GM23338 (cell line): ENCODE measurements at regions not wholly inside any gene's neighbourhood (a gene's known extent, or its start where the extent isn't known, plus 50 kb on each side); places are given as distances from the start of the nearest gene placed in this dataset.

ENCODE experiments used
- ATAC-seq: fragments of 200-7000 bp; cut with Tn5 transposase; 3 replicates; pipeline ENCODE4 v1.9.1; 2020
- DNase-seq: peaks from one replicate; pipeline ENCODE4 v3.0.0-alpha.2; 2015; ENCODE audit warnings: low spot score
- H2AFZ ChIP-seq: fragments of 200-600 bp; sonication (generic); 2 replicates; pipeline ENCODE4 v1.8.0; 2016; ENCODE audit warnings: antibody characterized with exemption, mild to moderate bottlenecking, moderate library complexity
- H3F3A ChIP-seq: fragments of 200-600 bp; sonication (generic); replicated peaks from 2 replicates; pipeline ENCODE4 v1.8.0; 2017; ENCODE audit warnings: antibody characterized with exemption, mixed run types, low read depth
- H3K27ac ChIP-seq: fragments of 200-600 bp; sonication (generic); 2 replicates; pipeline ENCODE4 v1.6.1; 2016; ENCODE audit warnings: low read depth
- H3K27me3 ChIP-seq: fragments of 200-600 bp; sonication (generic); 2 replicates; pipeline ENCODE4 v1.8.0; 2016; ENCODE audit warnings: mild to moderate bottlenecking, mixed run types, moderate library complexity; ENCODE audit not compliant: insufficient read depth
- H3K36me3 ChIP-seq: fragments of 200-600 bp; sonication (generic); 2 replicates; pipeline ENCODE4 v1.8.0; 2016; ENCODE audit warnings: mild to moderate bottlenecking; ENCODE audit not compliant: insufficient read depth
- H3K4me1 ChIP-seq: fragments of 200-600 bp; sonication (generic); 2 replicates; pipeline ENCODE4 v1.8.0; 2016; ENCODE audit warnings: mild to moderate bottlenecking, moderate library complexity; ENCODE audit not compliant: insufficient read depth
- H3K4me2 ChIP-seq: fragments of 200-600 bp; sonication (generic); 2 replicates; pipeline ENCODE4 v1.7.1; 2017; ENCODE audit warnings: mixed run types
- H3K4me3 ChIP-seq: fragments of 200-600 bp; sonication (generic); 2 replicates; pipeline ENCODE4 v1.6.1; 2016; ENCODE audit warnings: mixed run types
- H3K79me2 ChIP-seq: fragments of 200-600 bp; sonication (generic); replicated peaks from 2 replicates; pipeline ENCODE4 v1.8.0; 2017; ENCODE audit warnings: mild to moderate bottlenecking; ENCODE audit not compliant: insufficient read depth
- H3K9me2 ChIP-seq: fragments of 200-600 bp; sonication (generic); 2 replicates; pipeline ENCODE4 v1.8.0; 2017; ENCODE audit not compliant: insufficient read depth
- H4K20me1 ChIP-seq: fragments of 200-600 bp; sonication (generic); replicated peaks from 2 replicates; pipeline ENCODE4 v1.8.0; 2017; ENCODE audit warnings: mild to moderate bottlenecking; ENCODE audit not compliant: insufficient read depth
- H3K27ac Mint-ChIP-seq: 2 replicates; pipeline ENCODE4 v1.8.0; 2020; ENCODE audit warnings: inconsistent platforms, mild to moderate bottlenecking, moderate library complexity, mixed read lengths
- H3K27me3 Mint-ChIP-seq: 3 replicates; pipeline ENCODE4 v1.8.0; 2022; ENCODE audit warnings: low read depth, mild to moderate bottlenecking, moderate library complexity, mixed read lengths, inconsistent platforms; ENCODE audit not compliant: insufficient read depth, poor library complexity
- H3K36me3 Mint-ChIP-seq: 3 replicates; pipeline ENCODE4 v1.8.0; 2021; ENCODE audit warnings: low read depth, mild to moderate bottlenecking, inconsistent platforms, moderate library complexity, mixed read lengths
- H3K4me1 Mint-ChIP-seq: 3 replicates; pipeline ENCODE4 v1.8.0; 2020; ENCODE audit warnings: mild to moderate bottlenecking, inconsistent platforms, mixed read lengths
- H3K4me3 Mint-ChIP-seq: 3 replicates; pipeline ENCODE4 v1.8.0; 2021; ENCODE audit warnings: moderate library complexity, mild to moderate bottlenecking, inconsistent platforms, mixed read lengths
- H3K9me3 Mint-ChIP-seq: 3 replicates; pipeline ENCODE4 v1.8.0; 2020; ENCODE audit warnings: moderate library complexity, mild to moderate bottlenecking, inconsistent platforms, mixed read lengths
- CREB1 ChIP-seq: fragments of 250-450 bp; sonication (Bioruptor Pico); IDR thresholded peaks from 2 replicates; pipeline ENCODE4 v1.5.0; 2020; ENCODE audit warnings: low read depth, mild to moderate bottlenecking, moderate library complexity
- EZH2 ChIP-seq: fragments of 200-600 bp; sonication (generic); IDR thresholded peaks from one replicate; pipeline ENCODE4 v1.8.0; 2017; ENCODE audit warnings: antibody characterized with exemption, mild to moderate bottlenecking, low read depth; ENCODE audit not compliant: unreplicated experiment
- EZH2phosphoT487 ChIP-seq: fragments of 200-600 bp; sonication (generic); IDR thresholded peaks from one replicate; pipeline ENCODE4 v1.8.1; 2018; ENCODE audit warnings: antibody characterized with exemption; ENCODE audit not compliant: unreplicated experiment
- JUNB ChIP-seq: IDR thresholded peaks from one replicate; pipeline ENCODE4 v1.6.1; 2016; ENCODE audit warnings: antibody characterized with exemption; ENCODE audit not compliant: unreplicated experiment
- NANOG ChIP-seq: IDR thresholded peaks from 2 replicates; pipeline ENCODE4 v1.6.1; 2016; ENCODE audit warnings: antibody characterized with exemption, borderline replicate concordance
- POLR2AphosphoS5 ChIP-seq: IDR thresholded peaks from 2 replicates; pipeline ENCODE4 v1.6.1; 2016; ENCODE audit warnings: antibody characterized with exemption, low read depth
- STAT1 ChIP-seq: IDR thresholded peaks from one replicate; pipeline ENCODE4 v1.6.1; 2016; ENCODE audit warnings: antibody characterized with exemption; ENCODE audit not compliant: unreplicated experiment
- ZNF114 ChIP-seq: fragments of 250-450 bp; sonication (Bioruptor Pico); IDR thresholded peaks from 2 replicates; pipeline ENCODE4 v1.5.0; 2020; ENCODE audit warnings: mild to moderate bottlenecking, moderate library complexity
- ZNF331 ChIP-seq: fragments of 250-450 bp; sonication (Bioruptor Pico); IDR thresholded peaks from 2 replicates; pipeline ENCODE4 v1.5.0; 2020; ENCODE audit warnings: low read depth, mild to moderate bottlenecking, moderate library complexity
- TF ChIP-seq, protein P1 (sequence below): IDR thresholded peaks from one replicate; pipeline ENCODE4 v1.6.1; 2018; ENCODE audit warnings: antibody characterized with exemption; ENCODE audit not compliant: unreplicated experiment
- TF ChIP-seq, protein P2 (sequence below): fragments of 250-450 bp; sonication (Bioruptor Pico); IDR thresholded peaks from 2 replicates; pipeline ENCODE4 v1.5.0; 2020; ENCODE audit warnings: mild to moderate bottlenecking, moderate library complexity
- TF ChIP-seq, protein P3 (sequence below), 2 experiments: fragments of 200-600 bp in 1 of 2; sonication (generic) in 1 of 2; conservative IDR thresholded peaks; 2 replicates each; pipeline versions ENCODE4 v1.5.1 to v1.6.1; 2016 to 2017; ENCODE audit warnings: antibody characterized with exemption in 2 of 2, low read depth in 2 of 2, mild to moderate bottlenecking in 2 of 2, moderate library complexity in 1 of 2
- TF ChIP-seq, protein P4 (sequence below): IDR thresholded peaks from 2 replicates; pipeline ENCODE4 v1.6.1; 2016; ENCODE audit warnings: antibody characterized with exemption

DNA sequence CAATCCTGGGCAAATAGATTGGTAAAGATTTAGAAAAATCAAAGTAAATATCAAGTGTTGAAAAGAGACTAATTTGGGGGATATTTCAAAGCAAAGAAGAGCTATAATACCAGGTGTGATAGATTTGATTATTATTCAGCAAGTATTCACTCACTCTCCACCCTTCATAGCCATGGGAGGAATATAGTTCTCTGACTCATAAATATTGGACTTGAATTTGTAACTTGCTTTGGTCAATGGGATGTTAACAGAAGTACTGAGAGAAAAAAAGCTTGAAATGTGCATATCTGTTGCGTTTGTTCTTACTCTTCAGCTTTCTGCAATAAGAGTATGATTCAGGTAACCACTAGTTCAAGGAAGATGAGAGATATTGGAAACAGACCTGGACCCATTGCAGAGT lies 54.5 kb upstream of the IKZF2 start:
- H3K79me2 ChIP-seq, result no peaks in the 10 kb centered on the region
- no peak overlapping the region for H3K27ac ChIP-seq
- no peaks in the 10 kb centered on the region; the same call in 2 of the 3 replicates for H3K36me3 Mint-ChIP-seq
- no peaks in the 10 kb centered on the region for H3K36me3 ChIP-seq
- no peak overlapping the region for H3K4me2 ChIP-seq
- DNase-seq, result no peak
- TF ChIP-seq ZNF114, result no peak
- TF ChIP-seq CREB1 (CRISPR knock-in tag), result no peak
- TF ChIP-seq STAT1, result no peak
- TF ChIP-seq, protein P1, sequence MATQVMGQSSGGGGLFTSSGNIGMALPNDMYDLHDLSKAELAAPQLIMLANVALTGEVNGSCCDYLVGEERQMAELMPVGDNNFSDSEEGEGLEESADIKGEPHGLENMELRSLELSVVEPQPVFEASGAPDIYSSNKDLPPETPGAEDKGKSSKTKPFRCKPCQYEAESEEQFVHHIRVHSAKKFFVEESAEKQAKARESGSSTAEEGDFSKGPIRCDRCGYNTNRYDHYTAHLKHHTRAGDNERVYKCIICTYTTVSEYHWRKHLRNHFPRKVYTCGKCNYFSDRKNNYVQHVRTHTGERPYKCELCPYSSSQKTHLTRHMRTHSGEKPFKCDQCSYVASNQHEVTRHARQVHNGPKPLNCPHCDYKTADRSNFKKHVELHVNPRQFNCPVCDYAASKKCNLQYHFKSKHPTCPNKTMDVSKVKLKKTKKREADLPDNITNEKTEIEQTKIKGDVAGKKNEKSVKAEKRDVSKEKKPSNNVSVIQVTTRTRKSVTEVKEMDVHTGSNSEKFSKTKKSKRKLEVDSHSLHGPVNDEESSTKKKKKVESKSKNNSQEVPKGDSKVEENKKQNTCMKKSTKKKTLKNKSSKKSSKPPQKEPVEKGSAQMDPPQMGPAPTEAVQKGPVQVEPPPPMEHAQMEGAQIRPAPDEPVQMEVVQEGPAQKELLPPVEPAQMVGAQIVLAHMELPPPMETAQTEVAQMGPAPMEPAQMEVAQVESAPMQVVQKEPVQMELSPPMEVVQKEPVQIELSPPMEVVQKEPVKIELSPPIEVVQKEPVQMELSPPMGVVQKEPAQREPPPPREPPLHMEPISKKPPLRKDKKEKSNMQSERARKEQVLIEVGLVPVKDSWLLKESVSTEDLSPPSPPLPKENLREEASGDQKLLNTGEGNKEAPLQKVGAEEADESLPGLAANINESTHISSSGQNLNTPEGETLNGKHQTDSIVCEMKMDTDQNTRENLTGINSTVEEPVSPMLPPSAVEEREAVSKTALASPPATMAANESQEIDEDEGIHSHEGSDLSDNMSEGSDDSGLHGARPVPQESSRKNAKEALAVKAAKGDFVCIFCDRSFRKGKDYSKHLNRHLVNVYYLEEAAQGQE, result no peak
- no peak for TF ChIP-seq ZNF331
- no peak for TF ChIP-seq NANOG
- TF ChIP-seq POLR2AphosphoS5, result no peak
- TF ChIP-seq, protein P2, sequence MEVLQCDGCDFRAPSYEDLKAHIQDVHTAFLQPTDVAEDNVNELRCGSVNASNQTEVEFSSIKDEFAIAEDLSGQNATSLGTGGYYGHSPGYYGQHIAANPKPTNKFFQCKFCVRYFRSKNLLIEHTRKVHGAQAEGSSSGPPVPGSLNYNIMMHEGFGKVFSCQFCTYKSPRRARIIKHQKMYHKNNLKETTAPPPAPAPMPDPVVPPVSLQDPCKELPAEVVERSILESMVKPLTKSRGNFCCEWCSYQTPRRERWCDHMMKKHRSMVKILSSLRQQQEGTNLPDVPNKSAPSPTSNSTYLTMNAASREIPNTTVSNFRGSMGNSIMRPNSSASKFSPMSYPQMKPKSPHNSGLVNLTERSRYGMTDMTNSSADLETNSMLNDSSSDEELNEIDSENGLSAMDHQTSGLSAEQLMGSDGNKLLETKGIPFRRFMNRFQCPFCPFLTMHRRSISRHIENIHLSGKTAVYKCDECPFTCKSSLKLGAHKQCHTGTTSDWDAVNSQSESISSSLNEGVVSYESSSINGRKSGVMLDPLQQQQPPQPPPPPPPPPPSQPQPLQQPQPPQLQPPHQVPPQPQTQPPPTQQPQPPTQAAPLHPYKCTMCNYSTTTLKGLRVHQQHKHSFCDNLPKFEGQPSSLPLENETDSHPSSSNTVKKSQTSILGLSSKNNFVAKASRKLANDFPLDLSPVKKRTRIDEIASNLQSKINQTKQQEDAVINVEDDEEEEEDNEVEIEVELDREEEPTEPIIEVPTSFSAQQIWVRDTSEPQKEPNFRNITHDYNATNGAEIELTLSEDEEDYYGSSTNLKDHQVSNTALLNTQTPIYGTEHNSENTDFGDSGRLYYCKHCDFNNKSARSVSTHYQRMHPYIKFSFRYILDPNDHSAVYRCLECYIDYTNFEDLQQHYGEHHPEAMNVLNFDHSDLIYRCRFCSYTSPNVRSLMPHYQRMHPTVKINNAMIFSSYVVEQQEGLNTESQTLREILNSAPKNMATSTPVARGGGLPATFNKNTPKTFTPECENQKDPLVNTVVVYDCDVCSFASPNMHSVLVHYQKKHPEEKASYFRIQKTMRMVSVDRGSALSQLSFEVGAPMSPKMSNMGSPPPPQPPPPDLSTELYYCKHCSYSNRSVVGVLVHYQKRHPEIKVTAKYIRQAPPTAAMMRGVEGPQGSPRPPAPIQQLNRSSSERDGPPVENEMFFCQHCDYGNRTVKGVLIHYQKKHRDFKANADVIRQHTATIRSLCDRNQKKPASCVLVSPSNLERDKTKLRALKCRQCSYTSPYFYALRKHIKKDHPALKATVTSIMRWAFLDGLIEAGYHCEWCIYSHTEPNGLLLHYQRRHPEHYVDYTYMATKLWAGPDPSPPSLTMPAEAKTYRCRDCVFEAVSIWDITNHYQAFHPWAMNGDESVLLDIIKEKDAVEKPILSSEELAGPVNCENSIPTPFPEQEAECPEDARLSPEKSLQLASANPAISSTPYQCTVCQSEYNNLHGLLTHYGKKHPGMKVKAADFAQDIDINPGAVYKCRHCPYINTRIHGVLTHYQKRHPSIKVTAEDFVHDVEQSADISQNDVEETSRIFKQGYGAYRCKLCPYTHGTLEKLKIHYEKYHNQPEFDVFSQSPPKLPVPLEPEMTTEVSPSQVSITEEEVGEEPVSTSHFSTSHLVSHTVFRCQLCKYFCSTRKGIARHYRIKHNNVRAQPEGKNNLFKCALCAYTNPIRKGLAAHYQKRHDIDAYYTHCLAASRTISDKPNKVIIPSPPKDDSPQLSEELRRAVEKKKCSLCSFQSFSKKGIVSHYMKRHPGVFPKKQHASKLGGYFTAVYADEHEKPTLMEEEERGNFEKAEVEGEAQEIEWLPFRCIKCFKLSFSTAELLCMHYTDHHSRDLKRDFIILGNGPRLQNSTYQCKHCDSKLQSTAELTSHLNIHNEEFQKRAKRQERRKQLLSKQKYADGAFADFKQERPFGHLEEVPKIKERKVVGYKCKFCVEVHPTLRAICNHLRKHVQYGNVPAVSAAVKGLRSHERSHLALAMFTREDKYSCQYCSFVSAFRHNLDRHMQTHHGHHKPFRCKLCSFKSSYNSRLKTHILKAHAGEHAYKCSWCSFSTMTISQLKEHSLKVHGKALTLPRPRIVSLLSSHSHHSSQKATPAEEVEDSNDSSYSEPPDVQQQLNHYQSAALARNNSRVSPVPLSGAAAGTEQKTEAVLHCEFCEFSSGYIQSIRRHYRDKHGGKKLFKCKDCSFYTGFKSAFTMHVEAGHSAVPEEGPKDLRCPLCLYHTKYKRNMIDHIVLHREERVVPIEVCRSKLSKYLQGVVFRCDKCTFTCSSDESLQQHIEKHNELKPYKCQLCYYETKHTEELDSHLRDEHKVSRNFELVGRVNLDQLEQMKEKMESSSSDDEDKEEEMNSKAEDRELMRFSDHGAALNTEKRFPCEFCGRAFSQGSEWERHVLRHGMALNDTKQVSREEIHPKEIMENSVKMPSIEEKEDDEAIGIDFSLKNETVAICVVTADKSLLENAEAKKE (CRISPR knock-in tag), result no peak
- no peak for TF ChIP-seq JUNB
- TF ChIP-seq, protein P3, sequence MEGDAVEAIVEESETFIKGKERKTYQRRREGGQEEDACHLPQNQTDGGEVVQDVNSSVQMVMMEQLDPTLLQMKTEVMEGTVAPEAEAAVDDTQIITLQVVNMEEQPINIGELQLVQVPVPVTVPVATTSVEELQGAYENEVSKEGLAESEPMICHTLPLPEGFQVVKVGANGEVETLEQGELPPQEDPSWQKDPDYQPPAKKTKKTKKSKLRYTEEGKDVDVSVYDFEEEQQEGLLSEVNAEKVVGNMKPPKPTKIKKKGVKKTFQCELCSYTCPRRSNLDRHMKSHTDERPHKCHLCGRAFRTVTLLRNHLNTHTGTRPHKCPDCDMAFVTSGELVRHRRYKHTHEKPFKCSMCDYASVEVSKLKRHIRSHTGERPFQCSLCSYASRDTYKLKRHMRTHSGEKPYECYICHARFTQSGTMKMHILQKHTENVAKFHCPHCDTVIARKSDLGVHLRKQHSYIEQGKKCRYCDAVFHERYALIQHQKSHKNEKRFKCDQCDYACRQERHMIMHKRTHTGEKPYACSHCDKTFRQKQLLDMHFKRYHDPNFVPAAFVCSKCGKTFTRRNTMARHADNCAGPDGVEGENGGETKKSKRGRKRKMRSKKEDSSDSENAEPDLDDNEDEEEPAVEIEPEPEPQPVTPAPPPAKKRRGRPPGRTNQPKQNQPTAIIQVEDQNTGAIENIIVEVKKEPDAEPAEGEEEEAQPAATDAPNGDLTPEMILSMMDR (conservative IDR thresholded peaks at IDR 0.05; ENCODE audit: low read depth in 2 of 2), result no peak
- no peak for TF ChIP-seq EZH2
- TF ChIP-seq, protein P4, sequence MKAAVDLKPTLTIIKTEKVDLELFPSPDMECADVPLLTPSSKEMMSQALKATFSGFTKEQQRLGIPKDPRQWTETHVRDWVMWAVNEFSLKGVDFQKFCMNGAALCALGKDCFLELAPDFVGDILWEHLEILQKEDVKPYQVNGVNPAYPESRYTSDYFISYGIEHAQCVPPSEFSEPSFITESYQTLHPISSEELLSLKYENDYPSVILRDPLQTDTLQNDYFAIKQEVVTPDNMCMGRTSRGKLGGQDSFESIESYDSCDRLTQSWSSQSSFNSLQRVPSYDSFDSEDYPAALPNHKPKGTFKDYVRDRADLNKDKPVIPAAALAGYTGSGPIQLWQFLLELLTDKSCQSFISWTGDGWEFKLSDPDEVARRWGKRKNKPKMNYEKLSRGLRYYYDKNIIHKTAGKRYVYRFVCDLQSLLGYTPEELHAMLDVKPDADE, result no peak
- no peak for TF ChIP-seq EZH2phosphoT487
- H3K27me3 Mint-ChIP-seq, result peaks cover 2% of the 10 kb centered on the region
- ATAC-seq, result no peak
- no peak overlapping the region for H2AFZ ChIP-seq
- H3K27me3 ChIP-seq, result no peaks in the 10 kb centered on the region
- H3F3A ChIP-seq, result no peaks in the 10 kb centered on the region
- no peaks in the 10 kb centered on the region for H3K9me2 ChIP-seq
- no peaks in the 10 kb centered on the region for H3K9me3 Mint-ChIP-seq
- H4K20me1 ChIP-seq, result no peaks in the 10 kb centered on the region
- H3K4me3 ChIP-seq, result no peak overlapping the region
- H3K27ac Mint-ChIP-seq, result no peak overlapping the region
- peaks cover 13% of the 10 kb centered on the region; the same call in 2 of the 3 replicates for H3K4me1 Mint-ChIP-seq
- H3K4me1 ChIP-seq, result peaks cover 18% of the 10 kb centered on the region
- H3K4me3 Mint-ChIP-seq, result no peak overlapping the region
